WERI-Rb-1 (cell line): ENCODE measurements at regions not wholly inside any gene's neighbourhood (a gene's known extent, or its start where the extent isn't known, plus 50 kb on each side); places are given as distances from the start of the nearest gene placed in this dataset.

ENCODE experiments used
- DNase-seq: peaks from one replicate; pipeline ENCODE4 v3.0.0-alpha.2; 2020
- H3K27ac ChIP-seq: fragments of 250-450 bp; sonication (Bioruptor Pico); 2 replicates; pipeline ENCODE4 v1.5.1; 2020; ENCODE audit warnings: mild to moderate bottlenecking, moderate library complexity
- H3K27me3 ChIP-seq: fragments of 250-450 bp; sonication (Bioruptor Pico); 2 replicates; pipeline ENCODE4 v1.5.1; 2021; ENCODE audit warnings: mild to moderate bottlenecking, low read depth, moderate library complexity; ENCODE audit not compliant: insufficient read depth, severe bottlenecking
- H3K36me3 ChIP-seq: fragments of 250-450 bp; sonication (Bioruptor Pico); 2 replicates; pipeline ENCODE4 v1.5.1; 2020; ENCODE audit warnings: mild to moderate bottlenecking, moderate library complexity
- H3K4me3 ChIP-seq: 2 replicates; pipeline ENCODE4 v1.5.1; 2011; ENCODE audit warnings: low read depth, mild to moderate bottlenecking, control low read depth, low read length
- H3K9me3 ChIP-seq: fragments of 250-450 bp; sonication (Bioruptor Pico); 2 replicates; pipeline ENCODE4 v1.5.1; 2021; ENCODE audit warnings: mild to moderate bottlenecking, moderate library complexity; ENCODE audit not compliant: severe bottlenecking
- TF ChIP-seq, protein P1 (sequence below): IDR thresholded peaks from 2 replicates; pipeline ENCODE4 v1.5.1; 2011; ENCODE audit warnings: low read depth, mild to moderate bottlenecking, control low read depth, inconsistent platforms, low read length

DNA sequence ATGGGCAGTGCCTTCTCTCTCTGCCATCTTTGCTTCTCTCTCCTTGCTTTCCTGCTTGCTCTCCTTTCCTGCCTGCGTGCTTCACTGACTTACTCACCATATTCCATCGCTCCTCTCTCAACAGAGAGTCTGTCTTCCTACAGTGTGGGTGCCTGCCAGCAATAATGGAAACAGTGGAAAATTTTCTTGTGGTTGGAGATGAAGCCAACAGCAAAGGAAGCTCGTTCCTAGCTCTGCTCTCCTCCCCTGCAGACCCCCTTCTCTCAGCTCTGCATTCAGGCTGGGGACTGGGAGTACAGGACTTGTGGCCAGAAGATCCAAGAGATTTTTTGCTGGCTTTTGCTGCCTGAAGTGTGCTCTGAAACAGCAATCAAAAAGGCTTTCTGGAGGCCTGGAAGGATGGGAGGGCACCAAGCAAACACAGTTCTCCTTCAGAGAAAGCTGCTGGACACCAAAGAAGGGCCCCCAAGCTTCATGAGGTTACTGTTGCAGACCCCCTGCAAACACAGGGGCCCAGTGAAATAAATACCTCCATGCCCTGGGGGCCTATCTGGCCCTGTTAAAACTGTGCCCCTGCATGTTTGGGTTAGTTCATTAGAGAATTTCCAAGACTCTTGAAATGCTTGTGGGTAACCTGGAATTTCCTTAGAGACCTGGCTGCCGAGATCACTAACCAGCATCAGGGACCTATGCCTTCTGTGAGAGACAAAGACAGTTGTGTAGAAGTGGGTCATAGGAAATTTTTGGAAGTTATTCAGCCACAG is 149.9 kb upstream of the RASGRP1 start:
- TF ChIP-seq, protein P1, sequence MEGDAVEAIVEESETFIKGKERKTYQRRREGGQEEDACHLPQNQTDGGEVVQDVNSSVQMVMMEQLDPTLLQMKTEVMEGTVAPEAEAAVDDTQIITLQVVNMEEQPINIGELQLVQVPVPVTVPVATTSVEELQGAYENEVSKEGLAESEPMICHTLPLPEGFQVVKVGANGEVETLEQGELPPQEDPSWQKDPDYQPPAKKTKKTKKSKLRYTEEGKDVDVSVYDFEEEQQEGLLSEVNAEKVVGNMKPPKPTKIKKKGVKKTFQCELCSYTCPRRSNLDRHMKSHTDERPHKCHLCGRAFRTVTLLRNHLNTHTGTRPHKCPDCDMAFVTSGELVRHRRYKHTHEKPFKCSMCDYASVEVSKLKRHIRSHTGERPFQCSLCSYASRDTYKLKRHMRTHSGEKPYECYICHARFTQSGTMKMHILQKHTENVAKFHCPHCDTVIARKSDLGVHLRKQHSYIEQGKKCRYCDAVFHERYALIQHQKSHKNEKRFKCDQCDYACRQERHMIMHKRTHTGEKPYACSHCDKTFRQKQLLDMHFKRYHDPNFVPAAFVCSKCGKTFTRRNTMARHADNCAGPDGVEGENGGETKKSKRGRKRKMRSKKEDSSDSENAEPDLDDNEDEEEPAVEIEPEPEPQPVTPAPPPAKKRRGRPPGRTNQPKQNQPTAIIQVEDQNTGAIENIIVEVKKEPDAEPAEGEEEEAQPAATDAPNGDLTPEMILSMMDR, result no peak
- Histone ChIP-seq H3K27me3 (peaks cover 46% of the 10 kb centered on the region), H3K4me3 (no peak overlapping the region), H3K9me3 (no peaks in the 10 kb centered on the region), H3K27ac (no peak overlapping the region), H3K36me3 (no peaks in the 10 kb centered on the region)
- DNase-seq, result no peak

DNA sequence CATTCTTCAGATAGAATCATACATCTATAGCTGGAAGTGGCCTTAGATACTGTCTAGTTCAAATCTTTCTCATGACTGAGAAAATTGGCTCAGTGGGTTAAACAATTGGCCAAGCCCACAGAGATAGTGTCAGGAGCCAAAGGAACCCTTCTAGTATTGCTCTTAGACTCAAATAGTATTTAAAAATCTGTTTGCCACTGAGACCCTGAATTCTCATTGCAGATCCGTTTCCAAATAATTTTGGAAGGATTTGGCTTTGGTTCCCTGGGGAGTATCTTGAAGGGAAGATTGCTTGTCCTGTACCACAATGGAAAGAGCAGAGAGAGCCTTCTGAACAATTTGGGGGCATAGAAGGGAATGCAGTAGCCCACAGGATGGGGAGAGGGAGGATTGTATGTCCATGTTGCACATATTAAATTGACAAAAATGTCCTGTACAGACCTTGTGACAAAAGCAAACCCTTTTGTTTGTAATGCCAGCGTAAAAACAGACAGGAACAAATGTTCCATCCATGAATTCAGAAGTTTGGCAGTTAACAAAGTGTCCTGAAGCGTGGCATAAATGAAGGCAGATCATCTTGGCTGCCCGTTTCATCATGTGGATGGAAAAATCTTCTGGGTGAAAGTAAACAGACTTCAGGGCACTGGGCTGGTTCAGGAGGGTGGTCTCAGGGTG is 156.4 kb upstream of the RASGRP1 start:
- H3K4me3 ChIP-seq, result no peak overlapping the region
- no peaks in the 10 kb centered on the region for H3K36me3 ChIP-seq
- no peak for DNase-seq
- peaks cover 25% of the 10 kb centered on the region for H3K27me3 ChIP-seq
- no peak overlapping the region for H3K27ac ChIP-seq
- TF ChIP-seq, protein P1, result no peak
- no peaks in the 10 kb centered on the region for H3K9me3 ChIP-seq

DNA sequence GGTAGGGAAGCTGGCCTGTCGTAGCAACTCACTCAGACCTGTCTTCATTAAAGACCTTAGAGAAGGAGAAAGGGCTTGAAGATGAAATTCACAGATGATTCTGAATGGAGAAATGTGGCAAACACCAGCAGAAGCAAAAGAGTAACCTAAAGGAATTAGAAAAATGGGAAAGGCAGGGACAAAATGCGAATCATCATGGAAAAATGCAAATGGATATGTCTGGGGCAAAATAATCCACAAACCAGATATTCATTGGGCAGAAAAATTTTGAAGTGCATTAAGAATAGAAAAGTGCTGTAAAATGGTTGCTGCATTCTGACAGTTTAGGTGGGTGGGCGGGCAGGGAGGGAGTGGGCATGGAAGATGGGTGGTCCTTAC is 156.9 kb upstream of the RASGRP1 start:
- Histone ChIP-seq H3K27ac (no peak overlapping the region), H3K27me3 (peaks cover 31% of the 10 kb centered on the region), H3K36me3 (no peaks in the 10 kb centered on the region), H3K9me3 (no peaks in the 10 kb centered on the region), H3K4me3 (no peak overlapping the region)
- no peak for DNase-seq
- TF ChIP-seq, protein P1, result no peak

DNA sequence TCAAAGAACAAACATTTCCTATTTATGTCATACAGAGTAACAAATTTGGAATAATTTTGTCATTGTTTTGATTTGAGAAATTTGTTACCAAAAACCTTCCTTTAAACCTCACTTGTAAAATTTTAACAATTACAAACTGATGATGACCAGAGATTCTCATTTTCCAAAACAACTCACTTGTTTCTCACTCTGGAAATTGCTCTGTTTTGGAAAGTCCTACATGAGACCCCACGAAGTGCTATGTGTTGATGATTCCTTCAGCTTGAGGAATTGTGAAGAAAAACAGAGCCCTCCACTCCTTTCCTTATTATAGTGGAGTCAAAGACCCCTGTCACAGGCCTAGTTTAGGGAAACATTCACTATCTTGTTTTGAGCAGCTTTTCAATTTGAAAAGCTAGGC is 157.6 kb upstream of the RASGRP1 start:
- H3K27ac ChIP-seq, result no peak overlapping the region
- TF ChIP-seq, protein P1, result no peak
- no peak for DNase-seq
- H3K9me3 ChIP-seq, result no peaks in the 10 kb centered on the region
- peaks cover 33% of the 10 kb centered on the region for H3K27me3 ChIP-seq
- H3K36me3 ChIP-seq, result no peaks in the 10 kb centered on the region
- H3K4me3 ChIP-seq, result no peak overlapping the region

DNA sequence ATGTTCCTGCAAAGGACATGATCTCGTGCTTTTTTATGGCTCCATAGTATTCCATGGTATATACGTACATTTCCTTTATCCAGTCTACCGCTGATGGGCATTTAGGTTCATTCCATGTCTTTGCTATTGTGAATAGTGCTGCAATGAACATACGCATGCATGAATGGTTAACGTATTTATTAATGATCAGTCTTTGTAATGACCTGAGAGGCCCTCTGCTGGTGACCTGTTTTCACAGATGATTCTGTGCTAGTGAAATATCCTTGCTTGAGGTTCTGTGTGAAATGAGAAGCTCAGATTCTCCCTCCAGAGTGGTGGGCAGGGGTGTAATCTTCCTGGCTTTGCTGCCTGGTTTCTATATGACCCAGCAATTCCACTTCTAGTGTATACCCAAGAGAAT is 160.2 kb upstream of the RASGRP1 start:
- no peak overlapping the region for H3K4me3 ChIP-seq
- H3K36me3 ChIP-seq, result no peaks in the 10 kb centered on the region
- H3K27ac ChIP-seq, result no peak overlapping the region
- H3K9me3 ChIP-seq, result no peaks in the 10 kb centered on the region
- H3K27me3 ChIP-seq, result peaks cover 35% of the 10 kb centered on the region
- no peak for DNase-seq
- TF ChIP-seq, protein P1, result no peak
